Cardiac muscle cell (in vitro differentiated cells and primary cell): ENCODE measurements at regions not wholly inside any gene's neighbourhood (a gene's known extent, or its start where the extent isn't known, plus 50 kb on each side); places are given as distances from the start of the nearest gene placed in this dataset.
A peak's percentile ranks its signal among the peaks of the same experiment; 100 is the strongest.

Experiments
- DNase-seq, 2 donors: peaks; one replicate each; pipeline versions ENCODE4 v3.0.0 to v3.0.0-alpha.2; 2010 to 2017; ENCODE audit warnings: low read depth in 1 of 2, low spot score in 1 of 2
- H3K27ac ChIP-seq: fragments of 200-600 bp; sonication (generic); 2 replicates; pipeline ENCODE4 v1.5.1; 2016
- H3K27me3 ChIP-seq: fragments of 200-600 bp; sonication (generic); 2 replicates; pipeline ENCODE4 v1.6.0; 2016; ENCODE audit warnings: control low read depth
- H3K36me3 ChIP-seq: fragments of 200-600 bp; sonication (generic); 2 replicates; pipeline ENCODE4 v1.5.1; 2016; ENCODE audit warnings: control low read depth
- H3K4me1 ChIP-seq: fragments of 200-600 bp; sonication (generic); 2 replicates; pipeline ENCODE4 v1.8.1; 2017; ENCODE audit warnings: low read depth, mild to moderate bottlenecking, mixed run types
- H3K4me3 ChIP-seq: fragments of 200-600 bp; sonication (generic); 2 replicates; pipeline ENCODE4 v1.5.1; 2016; ENCODE audit warnings: mild to moderate bottlenecking
- H3K9me3 ChIP-seq: fragments of 200-600 bp; sonication (generic); 2 replicates; pipeline ENCODE4 v1.5.1; 2017; ENCODE audit warnings: low read depth, mild to moderate bottlenecking, control low read depth
- CTCF ChIP-seq: IDR thresholded peaks from 2 replicates; pipeline ENCODE4 v1.5.1; 2012; ENCODE audit warnings: low read depth, mild to moderate bottlenecking, low read length

- Histone ChIP-seq H3K4me1 (peaks cover 44% of the 10 kb centered on the region), H3K9me3 (no peaks in the 10 kb centered on the region), H3K4me3 (no peak overlapping the region), H3K27ac (peak overlapping the region; percentile 75), H3K27me3 (peaks cover 2% of the 10 kb centered on the region), H3K36me3 (no peaks in the 10 kb centered on the region)
- TF ChIP-seq CTCF: no peak
- DNase-seq: no peak
These were observed 131.4 kb upstream of the IRX4 start for GRCh38 chr5:2014058-2014610.

DNA sequence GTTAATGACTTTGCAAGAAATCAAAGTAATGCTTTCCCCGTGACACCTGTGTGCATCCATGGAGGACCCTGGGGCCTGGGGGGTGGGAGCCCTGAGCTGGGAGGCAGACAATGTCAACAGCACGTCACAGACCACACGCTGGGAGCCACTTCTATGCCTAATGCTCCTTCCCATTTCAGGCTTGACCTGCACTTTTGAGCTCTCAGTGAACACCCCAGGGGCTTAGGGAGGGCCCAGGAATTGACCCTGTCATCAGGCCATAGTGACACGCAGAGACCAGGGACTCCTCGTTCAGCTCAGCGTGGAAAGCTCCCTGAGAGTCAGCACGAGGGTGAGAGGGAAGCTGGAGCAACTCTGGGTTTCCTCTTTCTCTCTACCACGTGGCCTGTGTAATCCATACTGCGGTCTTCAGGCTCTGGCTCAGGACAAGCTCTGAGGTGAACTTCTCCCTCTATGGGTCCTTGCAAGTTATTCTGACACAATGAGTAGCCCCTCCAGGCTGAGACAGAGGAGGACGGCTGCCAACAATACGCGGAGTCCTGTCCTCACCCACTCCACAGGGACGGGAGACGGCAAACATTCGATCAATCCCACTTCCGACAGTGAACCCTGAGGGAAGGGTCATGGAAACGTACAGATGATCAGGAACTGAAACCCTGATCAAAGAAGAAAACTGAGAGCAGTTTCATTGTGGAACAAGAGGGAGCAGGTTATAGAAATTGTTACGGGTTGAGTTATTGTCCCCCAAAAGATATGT, 130.8 kb upstream of the IRX4 start:
- DNase-seq: peak in 1 of 2 donors; percentile 71
- no peaks in the 10 kb centered on the region for H3K27me3 ChIP-seq
- no peaks in the 10 kb centered on the region for H3K9me3 ChIP-seq
- peaks cover 44% of the 10 kb centered on the region for H3K4me1 ChIP-seq
- H3K4me3 ChIP-seq: no peak overlapping the region
- H3K36me3 ChIP-seq: no peaks in the 10 kb centered on the region
- no peak for TF ChIP-seq CTCF
- peak overlapping the region; percentile 75 for H3K27ac ChIP-seq

DNA sequence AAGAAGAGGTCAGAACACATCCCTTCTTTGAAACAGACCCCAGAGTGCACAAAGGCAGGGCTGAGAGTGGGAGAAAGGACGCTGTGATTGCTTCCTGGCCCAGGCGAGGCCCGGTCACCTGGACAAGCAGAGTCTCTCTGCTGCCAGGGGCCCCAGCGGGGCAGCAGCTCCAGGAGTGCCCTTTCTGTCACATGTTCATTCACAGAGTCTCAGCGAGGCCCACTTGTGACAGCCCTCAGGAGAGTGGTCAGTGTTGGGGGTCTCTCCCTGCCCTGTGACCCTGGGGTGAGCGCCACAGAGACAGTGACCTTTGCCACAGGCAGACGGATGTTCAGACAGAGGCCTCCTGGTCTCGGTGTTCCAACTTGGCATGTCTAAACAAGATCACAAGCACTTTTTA, 130.2 kb upstream of the IRX4 start:
- Histone ChIP-seq H3K4me1 (peaks cover 44% of the 10 kb centered on the region), H3K36me3 (no peaks in the 10 kb centered on the region), H3K4me3 (no peak overlapping the region), H3K27ac (peak overlapping the region; percentile 75), H3K27me3 (no peaks in the 10 kb centered on the region), H3K9me3 (no peaks in the 10 kb centered on the region)
- no peak for TF ChIP-seq CTCF
- no peak for DNase-seq

- H3K27ac ChIP-seq: no peak overlapping the region
- H3K36me3 ChIP-seq: no peaks in the 10 kb centered on the region
- no peak for TF ChIP-seq CTCF
- no peak overlapping the region for H3K4me3 ChIP-seq
- no peaks in the 10 kb centered on the region for H3K9me3 ChIP-seq
- DNase-seq: no peak
- peaks cover 44% of the 10 kb centered on the region for H3K4me1 ChIP-seq
- no peaks in the 10 kb centered on the region for H3K27me3 ChIP-seq
These were observed 129.0 kb upstream of the IRX4 start for GRCh38 chr5:2011481-2012411.

- H3K4me3 ChIP-seq: no peak overlapping the region
- no peak for TF ChIP-seq CTCF
- no peak overlapping the region for H3K27ac ChIP-seq
- H3K4me1 ChIP-seq: peaks cover 44% of the 10 kb centered on the region
- no peaks in the 10 kb centered on the region for H3K36me3 ChIP-seq
- no peaks in the 10 kb centered on the region for H3K27me3 ChIP-seq
- no peaks in the 10 kb centered on the region for H3K9me3 ChIP-seq
- no peak for DNase-seq
These were observed 128.2 kb upstream of the IRX4 start for GRCh38 chr5:2010940-2011339.
